SW480 (cell line): ENCODE measurements at regions not wholly inside any gene's neighbourhood (a gene's known extent, or its start where the extent isn't known, plus 50 kb on each side); places are given as distances from the start of the nearest gene placed in this dataset.
"Not testable (repeated sequence)": the region's sequence is repeated elsewhere in the genome, so short reads cannot be mapped to it uniquely, and the experiment has no call there.

Source experiments
- DNase-seq: peaks from one replicate; pipeline ENCODE4 v3.0.0-alpha.2; 2016; ENCODE audit warnings: low spot score

- DNase-seq: no peak
Measured at GRCh38 chr22:25395468-25395867, 169.0 kb upstream of the GRK3 start.

DNA sequence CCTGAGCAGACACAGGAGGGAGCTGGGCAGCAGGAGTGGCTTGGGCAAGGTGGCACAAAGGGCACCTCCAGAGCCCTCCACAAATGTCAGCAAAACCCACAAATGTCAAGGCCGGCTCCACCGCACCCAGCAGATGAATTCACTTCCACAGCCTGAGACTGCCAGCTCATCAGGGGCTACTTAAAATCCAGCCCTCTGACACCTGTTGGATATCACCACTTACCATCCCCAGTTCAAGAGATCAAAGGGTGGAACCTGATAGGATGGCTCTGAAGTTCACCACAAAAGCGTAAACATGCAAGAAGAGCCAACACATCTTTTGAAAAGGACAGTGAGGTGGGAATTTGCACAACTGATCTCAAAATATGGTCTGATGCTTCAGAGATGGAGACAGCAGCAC is 168.6 kb upstream of the GRK3 start:
- peak; percentile 96 for DNase-seq

GRCh38 chr22:25396615-25397200 is 167.8 kb upstream of the GRK3 start:
- no peak for DNase-seq

DNA sequence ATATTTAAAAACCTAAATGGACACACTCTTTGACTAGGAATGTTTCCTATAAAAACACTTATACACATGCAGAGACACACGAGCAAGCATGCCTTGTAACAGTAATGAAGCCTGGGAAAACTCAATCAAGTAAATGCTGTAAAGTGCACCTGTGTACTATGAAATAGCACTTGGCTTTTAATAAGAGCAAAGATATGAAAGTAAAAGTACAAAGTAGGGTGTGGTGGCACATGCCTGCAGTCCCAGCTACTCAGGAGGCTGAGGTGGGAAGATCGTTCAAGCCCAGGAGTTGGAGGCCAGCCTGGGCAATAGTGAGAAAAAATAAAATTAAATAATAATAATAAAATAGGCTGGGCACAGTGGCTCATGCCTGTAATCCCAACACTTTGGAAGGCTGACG is 166.9 kb upstream of the GRK3 start:
- DNase-seq: no peak

- DNase-seq: not testable (repeated sequence)
Measured at GRCh38 chr22:25398591-25399062, 165.8 kb upstream of the GRK3 start.

GRCh38 chr22:25399649-25400151 is 164.8 kb upstream of the GRK3 start:
- no peak for DNase-seq

DNA sequence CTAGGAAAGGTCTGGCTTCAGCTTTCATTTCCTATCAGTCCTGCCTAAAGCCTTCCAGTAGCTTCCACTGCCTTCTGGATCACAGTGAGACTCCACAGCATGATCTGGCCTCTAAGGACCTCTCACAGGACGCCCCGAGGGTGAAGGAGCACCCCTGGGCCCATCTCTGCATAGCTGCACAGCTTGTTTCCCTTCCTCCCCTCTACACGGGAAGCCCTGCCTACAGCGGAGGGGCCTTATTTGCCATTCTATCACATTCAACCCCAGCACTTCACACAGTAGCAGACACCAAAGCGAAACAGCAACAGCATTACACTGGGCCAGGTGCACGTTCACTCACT is 162.3 kb upstream of the GRK3 start:
- no peak for DNase-seq

- DNase-seq: no peak
Measured at GRCh38 chr22:25402501-25403283, 161.8 kb upstream of the GRK3 start.

DNA sequence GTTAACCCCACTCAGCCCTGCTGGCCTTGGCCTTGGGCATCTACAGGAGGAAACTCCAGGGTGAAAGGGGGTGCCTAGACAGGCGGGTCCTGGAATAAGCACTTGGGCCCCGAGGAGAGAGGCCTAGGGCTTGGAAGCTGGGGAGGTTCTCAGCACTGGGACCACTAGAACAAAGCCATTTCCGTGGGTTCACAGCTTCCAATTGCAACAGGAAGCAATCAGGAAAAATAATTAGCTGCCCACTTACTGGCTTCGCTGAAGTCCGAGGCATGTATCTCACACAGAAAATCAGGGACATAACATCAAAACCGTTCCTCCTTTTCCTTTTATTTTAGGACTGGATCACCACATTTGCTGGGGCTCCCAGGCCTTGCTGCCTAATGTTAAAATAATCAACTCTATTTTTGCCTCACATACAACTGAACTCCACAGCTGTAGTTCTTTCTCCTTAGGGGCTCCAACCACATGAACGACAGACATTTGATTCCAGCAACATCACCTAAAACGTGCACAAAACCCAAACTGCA is 161.1 kb upstream of the GRK3 start:
- DNase-seq: no peak

DNA sequence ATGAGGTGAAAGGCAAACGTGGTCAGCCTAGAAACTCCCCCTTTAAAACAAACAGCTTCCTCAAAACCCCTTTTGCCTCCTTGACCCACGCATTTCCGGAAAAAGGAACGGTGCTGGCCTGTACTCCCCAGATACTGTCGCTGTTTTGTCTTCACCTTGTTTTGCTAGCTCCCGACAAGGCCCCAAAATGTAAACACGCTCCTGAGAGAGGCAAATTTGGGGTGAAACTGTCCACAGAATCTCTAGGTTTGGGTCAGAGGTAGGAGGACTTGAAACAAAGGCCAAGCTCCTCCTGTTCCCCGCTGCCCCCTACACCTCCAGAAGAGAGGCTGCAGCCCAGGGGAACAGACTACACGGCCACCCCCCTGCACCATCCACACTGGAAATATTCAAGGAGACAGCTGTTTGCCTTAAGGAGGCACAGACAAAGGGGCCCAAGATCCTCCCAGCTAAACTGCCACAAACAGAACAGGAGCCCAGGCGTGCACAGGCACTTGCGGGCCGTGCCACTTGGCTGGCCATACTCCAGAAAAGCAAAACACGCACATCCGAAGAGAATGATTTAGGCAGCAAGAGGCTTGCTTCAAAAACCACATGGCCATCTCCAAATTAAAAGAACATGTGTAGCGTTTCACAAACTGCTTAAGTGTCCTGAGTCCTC is 160.5 kb upstream of the GRK3 start:
- no peak for DNase-seq

GRCh38 chr22:25404556-25404927 is 159.9 kb upstream of the GRK3 start:
- no peak for DNase-seq

GRCh38 chr22:25404928-25405816 is 159.3 kb upstream of the GRK3 start:
- no peak for DNase-seq

GRCh38 chr22:25405841-25406509 is 158.5 kb upstream of the GRK3 start:
- no peak for DNase-seq

GRCh38 chr22:25406510-25407210 is 157.8 kb upstream of the GRK3 start:
- DNase-seq: no peak

- no peak for DNase-seq
Measured at GRCh38 chr22:25407226-25407858, 157.1 kb upstream of the GRK3 start.

DNA sequence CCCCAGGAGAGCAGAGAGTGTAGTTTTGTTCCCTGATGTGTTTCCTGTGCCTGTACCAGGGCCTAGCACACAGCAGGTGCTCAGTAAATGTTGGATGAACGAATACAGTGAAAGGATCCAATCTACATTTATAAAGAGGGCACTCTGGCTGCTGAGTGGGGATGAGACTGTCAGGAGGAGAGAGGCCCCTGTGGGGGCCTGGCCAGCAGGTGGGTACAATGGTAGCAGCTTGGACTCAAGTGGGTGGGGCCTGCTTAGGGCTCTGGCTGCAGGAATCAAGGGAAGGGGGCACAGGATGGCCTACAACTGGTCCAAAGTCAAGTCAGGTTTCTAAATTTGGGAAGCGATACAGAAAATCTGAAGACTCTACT is 156.6 kb upstream of the GRK3 start:
- no peak for DNase-seq

GRCh38 chr22:25409240-25409639 is 155.2 kb upstream of the GRK3 start:
- DNase-seq: no peak

GRCh38 chr22:25410849-25411248 is 153.6 kb upstream of the GRK3 start:
- no peak for DNase-seq

DNA sequence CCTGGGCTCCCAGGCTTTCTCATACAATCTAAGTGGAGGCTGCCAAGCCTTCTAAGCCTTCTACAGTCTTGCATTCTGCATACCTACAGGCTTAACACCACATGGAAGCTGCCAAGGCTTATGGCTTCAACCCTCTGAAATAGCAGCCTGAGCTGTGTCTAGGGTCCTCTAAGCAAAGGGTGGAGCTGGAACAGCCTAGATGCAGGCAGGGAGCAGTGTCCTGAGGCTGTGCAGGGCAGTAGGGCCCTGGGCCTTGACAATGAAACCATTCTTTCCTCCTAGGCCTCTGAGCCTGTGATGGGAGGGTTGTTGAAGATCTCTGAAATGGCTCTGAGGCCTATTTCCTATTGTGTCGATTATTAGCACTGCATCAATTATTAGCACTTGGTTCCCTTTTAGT is 150.9 kb upstream of the GRK3 start:
- no peak for DNase-seq

DNA sequence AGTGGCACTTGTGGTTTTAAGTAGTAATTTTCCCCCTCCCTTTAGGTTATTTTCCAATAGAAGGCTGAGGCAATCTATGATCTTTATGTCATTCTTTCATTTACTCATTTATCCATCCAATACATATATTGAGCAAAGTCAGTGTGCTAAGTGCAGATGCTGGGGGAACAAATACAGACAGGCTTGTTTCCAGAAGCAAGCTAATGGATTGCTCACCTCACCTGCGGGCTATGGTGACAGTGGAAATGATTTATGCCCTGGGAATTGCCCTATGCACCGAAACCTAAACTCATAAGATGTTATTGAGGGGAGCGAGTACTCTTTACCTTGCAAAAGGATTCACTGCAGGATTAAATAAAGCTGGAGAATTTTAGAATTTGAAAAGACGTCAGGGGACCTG is 148.7 kb upstream of the GRK3 start:
- DNase-seq: not testable (repeated sequence)
